Kidney tubule cell (primary cell): ENCODE measurements at regions not wholly inside any gene's neighbourhood (a gene's known extent, or its start where the extent isn't known, plus 50 kb on each side); places are given as distances from the start of the nearest gene placed in this dataset.
A peak's percentile ranks its signal among the peaks of the same experiment; 100 is the strongest.
"Not testable (repeated sequence)": the region's sequence is repeated elsewhere in the genome, so short reads cannot be mapped to it uniquely, and the experiment has no call there.

Experiments
- DNase-seq: peaks from one replicate; pipeline ENCODE4 v3.0.0-alpha.2; 2018; ENCODE audit warnings: low spot score

GRCh38 chr2:40043641-40044040 lies 264.6 kb upstream of the THUMPD2 start:
- no peak for DNase-seq

GRCh38 chr2:40043191-40043590 lies 264.1 kb upstream of the THUMPD2 start:
- peak; percentile 69 for DNase-seq

GRCh38 chr2:40041422-40042382 lies 262.6 kb upstream of the THUMPD2 start:
- DNase-seq = no peak

GRCh38 chr2:40039549-40039948 lies 260.5 kb upstream of the THUMPD2 start:
- no peak for DNase-seq

- no peak for DNase-seq
Observed at GRCh38 chr2:40038646-40039045, 259.6 kb upstream of the THUMPD2 start.

GRCh38 chr2:40037303-40037702 lies 258.2 kb upstream of the THUMPD2 start:
- DNase-seq = no peak

GRCh38 chr2:40036241-40036640 lies 257.2 kb upstream of the THUMPD2 start:
- no peak for DNase-seq

- no peak for DNase-seq
Observed at GRCh38 chr2:40034801-40035200, 255.7 kb upstream of the THUMPD2 start.

- DNase-seq = peak; percentile 64
Observed at GRCh38 chr2:40034198-40034597, 255.1 kb upstream of the THUMPD2 start.

GRCh38 chr2:40033781-40034180 lies 254.7 kb upstream of the THUMPD2 start:
- DNase-seq = peak; percentile 44

GRCh38 chr2:40032650-40033319 lies 253.7 kb upstream of the THUMPD2 start:
- DNase-seq = peak; percentile 92

GRCh38 chr2:40030456-40030975 lies 251.5 kb upstream of the THUMPD2 start:
- no peak for DNase-seq

- no peak for DNase-seq
Observed at GRCh38 chr2:40028792-40029488, 249.9 kb upstream of the THUMPD2 start.

GRCh38 chr2:40027968-40028367 lies 248.9 kb upstream of the THUMPD2 start:
- no peak for DNase-seq

GRCh38 chr2:40025276-40025675 lies 246.2 kb upstream of the THUMPD2 start:
- DNase-seq = not testable (repeated sequence)

- no peak for DNase-seq
Observed at GRCh38 chr2:40020997-40021396, 241.9 kb upstream of the THUMPD2 start.

GRCh38 chr2:40016151-40016885 lies 237.3 kb upstream of the THUMPD2 start:
- peak; percentile 36 for DNase-seq

GRCh38 chr2:40013962-40014361 lies 234.9 kb upstream of the THUMPD2 start:
- DNase-seq = not testable (repeated sequence)

GRCh38 chr2:40004336-40004735 lies 225.3 kb upstream of the THUMPD2 start:
- peak; percentile 33 for DNase-seq

- no peak for DNase-seq
Observed at GRCh38 chr2:40002339-40002738, 223.3 kb upstream of the THUMPD2 start.

- no peak for DNase-seq
Observed at GRCh38 chr2:39999864-40000263, 220.8 kb upstream of the THUMPD2 start.

GRCh38 chr2:39998617-39999016 lies 219.6 kb upstream of the THUMPD2 start:
- DNase-seq = no peak
